AG20443 (cell line): ENCODE measurements at regions not wholly inside any gene's neighbourhood (a gene's known extent, or its start where the extent isn't known, plus 50 kb on each side); places are given as distances from the start of the nearest gene placed in this dataset.
"Not testable (repeated sequence)": the region's sequence is repeated elsewhere in the genome, so short reads cannot be mapped to it uniquely, and the experiment has no call there.

Source experiments
- DNase-seq: peaks from one replicate; pipeline ENCODE4 v3.0.0; 2012; ENCODE audit warnings: low spot score, mixed read lengths

- DNase-seq = no peak
Measured at GRCh38 chr7:65453341-65454030, 79.8 kb downstream of the ZNF92 start.

- no peak for DNase-seq
Measured at GRCh38 chr7:65454469-65454868, 80.8 kb downstream of the ZNF92 start.

- not testable (repeated sequence) for DNase-seq
Measured at GRCh38 chr7:65455050-65455449, 81.4 kb downstream of the ZNF92 start.

GRCh38 chr7:65457705-65458104, 84.0 kb downstream of the ZNF92 start:
- no peak for DNase-seq

GRCh38 chr7:65459438-65459837, 85.8 kb downstream of the ZNF92 start:
- no peak for DNase-seq

- no peak for DNase-seq
Measured at GRCh38 chr7:65462148-65462716, 88.6 kb downstream of the ZNF92 start.

- DNase-seq = no peak
Measured at GRCh38 chr7:65463184-65463583, 89.5 kb downstream of the ZNF92 start.

GRCh38 chr7:65469919-65470558, 96.4 kb downstream of the ZNF92 start:
- DNase-seq = not testable (repeated sequence)

GRCh38 chr7:65471587-65471986, 97.9 kb downstream of the ZNF92 start:
- no peak for DNase-seq

- no peak for DNase-seq
Measured at GRCh38 chr7:65475040-65475726, 101.5 kb downstream of the ZNF92 start.

- no peak for DNase-seq
Measured at GRCh38 chr7:65475734-65476319, 102.2 kb downstream of the ZNF92 start.

- peak; percentile 18 for DNase-seq
Measured at GRCh38 chr7:65477326-65477725, 103.7 kb downstream of the ZNF92 start.

- no peak for DNase-seq
Measured at GRCh38 chr7:65489260-65489767, 115.7 kb downstream of the ZNF92 start.

GRCh38 chr7:65496697-65497096, 123.0 kb downstream of the ZNF92 start:
- not testable (repeated sequence) for DNase-seq

- DNase-seq = no peak
Measured at GRCh38 chr7:65503434-65504152, 129.9 kb downstream of the ZNF92 start.

GRCh38 chr7:65504504-65505319, 131.1 kb downstream of the ZNF92 start:
- not testable (repeated sequence) for DNase-seq

- DNase-seq = not testable (repeated sequence)
Measured at GRCh38 chr7:65505320-65505633, 131.6 kb downstream of the ZNF92 start.

- not testable (repeated sequence) for DNase-seq
Measured at GRCh38 chr7:65508581-65509367, 135.1 kb downstream of the ZNF92 start.

GRCh38 chr7:65509368-65510186, 135.9 kb downstream of the ZNF92 start:
- DNase-seq = peak; percentile 15
